WTC11 (cell line): ENCODE measurements at regions not wholly inside any gene's neighbourhood (a gene's known extent, or its start where the extent isn't known, plus 50 kb on each side); places are given as distances from the start of the nearest gene placed in this dataset.

Source experiments
- ATAC-seq: fragments of 200-7000 bp; cut with Tn5 transposase; 2 replicates; pipeline ENCODE4 v1.10.0; 2021; ENCODE audit warnings: mild to moderate bottlenecking, moderate library complexity
- CTCF ChIA-PET: fragments of 300-600 bp; sonication (Branson Sonifier 250); formaldehyde crosslinking; loops from one replicate; lab custom pipeline; 2021; ENCODE audit warnings: antibody characterized with exemption; lab: Charles Lee
- POLR2A ChIA-PET: fragments of 350-600 bp; sonication (Branson Sonifier 250); formaldehyde crosslinking; loops from one replicate; lab custom pipeline; 2021; ENCODE audit warnings: antibody characterized with exemption; lab: Charles Lee
- DNase-seq: peaks from one replicate; pipeline ENCODE4 v3.0.0; 2021; ENCODE audit warnings: low spot score
- H3K27ac Mint-ChIP-seq: 2 replicates; pipeline ENCODE4 v1.8.0; 2021; ENCODE audit warnings: mixed read lengths
- H3K27me3 Mint-ChIP-seq: 2 replicates; pipeline ENCODE4 v1.8.0; 2021; ENCODE audit warnings: low read depth, mild to moderate bottlenecking, moderate library complexity, mixed read lengths
- H3K36me3 Mint-ChIP-seq: 2 replicates; pipeline ENCODE4 v1.8.0; 2021; ENCODE audit warnings: mixed read lengths
- H3K4me1 Mint-ChIP-seq: 2 replicates; pipeline ENCODE4 v1.8.0; 2022; ENCODE audit warnings: mixed read lengths
- H3K4me3 Mint-ChIP-seq: 2 replicates; pipeline ENCODE4 v1.8.0; 2021; ENCODE audit warnings: mild to moderate bottlenecking, moderate library complexity, mixed read lengths
- H3K9me3 Mint-ChIP-seq: 2 replicates; pipeline ENCODE4 v1.8.0; 2021; ENCODE audit warnings: mixed read lengths
- CTCF ChIP-seq: fragments of 200-600 bp; IDR thresholded peaks from 2 replicates; pipeline ENCODE4 v1.8.0; 2022; ENCODE audit warnings: antibody characterized with exemption
- FOXK1 ChIP-seq: sonication (generic); formaldehyde crosslinking; IDR thresholded peaks from 2 replicates; pipeline ENCODE4 v1.8.0; 2022; ENCODE audit warnings: mild to moderate bottlenecking, moderate library complexity, missing genetic modification reagents
- GRHL2 ChIP-seq: fragments of 250-450 bp; sonication (Bioruptor Pico); IDR thresholded peaks from 2 replicates; pipeline ENCODE4 v1.8.0; 2022; ENCODE audit warnings: mild to moderate bottlenecking, moderate library complexity; ENCODE audit not compliant: insufficient replicate concordance, severe bottlenecking
- HMGA2 ChIP-seq: fragments of 250-450 bp; sonication (Bioruptor Pico); IDR thresholded peaks from 2 replicates; pipeline ENCODE4 v1.4.0; 2021; ENCODE audit warnings: mild to moderate bottlenecking, moderate library complexity
- KAT7 ChIP-seq: sonication (generic); formaldehyde crosslinking; IDR thresholded peaks from 2 replicates; pipeline ENCODE4 v1.8.1; 2023; ENCODE audit warnings: missing genetic modification reagents, mild to moderate bottlenecking, borderline replicate concordance
- NFYB ChIP-seq: sonication (generic); formaldehyde crosslinking; conservative IDR thresholded peaks from 2 replicates; pipeline ENCODE4 v1.8.0; 2022; ENCODE audit warnings: low read depth, missing genetic modification reagents
- NR3C1 ChIP-seq: sonication (generic); formaldehyde crosslinking; conservative IDR thresholded peaks from 2 replicates; pipeline ENCODE4 v1.8.1; 2023; ENCODE audit warnings: low read depth, mild to moderate bottlenecking, missing genetic modification reagents
- OVOL2 ChIP-seq: fragments of 250-450 bp; sonication (Bioruptor Pico); IDR thresholded peaks from 2 replicates; pipeline ENCODE4 v1.9.0; 2021; ENCODE audit warnings: mild to moderate bottlenecking, borderline replicate concordance
- PRRX2 ChIP-seq: fragments of 250-450 bp; sonication (Bioruptor Pico); IDR thresholded peaks from 2 replicates; pipeline ENCODE4 v1.8.0; 2021; ENCODE audit warnings: mild to moderate bottlenecking
- RORB ChIP-seq: fragments of 250-450 bp; sonication (Bioruptor Pico); IDR thresholded peaks from 2 replicates; pipeline ENCODE4 v1.9.0; 2021; ENCODE audit warnings: mild to moderate bottlenecking
- SMAD3 ChIP-seq: sonication (generic); formaldehyde crosslinking; IDR thresholded peaks from 2 replicates; pipeline ENCODE4 v1.8.0; 2022; ENCODE audit warnings: missing genetic modification reagents, mild to moderate bottlenecking, borderline replicate concordance
- ZBTB43 ChIP-seq: sonication (generic); formaldehyde crosslinking; IDR thresholded peaks from 2 replicates; pipeline ENCODE4 v1.8.1; 2023; ENCODE audit warnings: mild to moderate bottlenecking, missing genetic modification reagents
- ZNF121 ChIP-seq: sonication (generic); formaldehyde crosslinking; IDR thresholded peaks from 2 replicates; pipeline ENCODE4 v1.8.0; 2023; ENCODE audit warnings: missing genetic modification reagents
- ZNF317 ChIP-seq: sonication (generic); formaldehyde crosslinking; IDR thresholded peaks from 2 replicates; pipeline ENCODE4 v1.8.1; 2023; ENCODE audit warnings: low read depth, mild to moderate bottlenecking, moderate library complexity, missing genetic modification reagents, borderline replicate concordance
- ZNF396 ChIP-seq: fragments of 250-450 bp; sonication (Bioruptor Pico); IDR thresholded peaks from 2 replicates; pipeline ENCODE4 v1.8.0; 2021; ENCODE audit warnings: mild to moderate bottlenecking, moderate library complexity, borderline replicate concordance
- ZNF671 ChIP-seq: fragments of 250-450 bp; sonication (Bioruptor Pico); IDR thresholded peaks from 2 replicates; pipeline ENCODE4 v1.8.0; 2021; ENCODE audit warnings: mild to moderate bottlenecking
- ZSCAN18 ChIP-seq: fragments of 250-450 bp; sonication (Bioruptor Pico); IDR thresholded peaks from 2 replicates; pipeline ENCODE4 v2.1.2; 2022; ENCODE audit warnings: mild to moderate bottlenecking, moderate library complexity
- TF ChIP-seq, protein P1 (sequence below): fragments of 250-450 bp; sonication (Bioruptor Pico); IDR thresholded peaks from 2 replicates; pipeline ENCODE4 v1.9.0; 2021; ENCODE audit warnings: mild to moderate bottlenecking, borderline replicate concordance
- TF ChIP-seq, protein P2 (sequence below): sonication (generic); formaldehyde crosslinking; IDR thresholded peaks from 2 replicates; pipeline ENCODE4 v1.8.1; 2023; ENCODE audit warnings: mild to moderate bottlenecking, missing genetic modification reagents, moderate library complexity

- TF ChIP-seq, protein P1, sequence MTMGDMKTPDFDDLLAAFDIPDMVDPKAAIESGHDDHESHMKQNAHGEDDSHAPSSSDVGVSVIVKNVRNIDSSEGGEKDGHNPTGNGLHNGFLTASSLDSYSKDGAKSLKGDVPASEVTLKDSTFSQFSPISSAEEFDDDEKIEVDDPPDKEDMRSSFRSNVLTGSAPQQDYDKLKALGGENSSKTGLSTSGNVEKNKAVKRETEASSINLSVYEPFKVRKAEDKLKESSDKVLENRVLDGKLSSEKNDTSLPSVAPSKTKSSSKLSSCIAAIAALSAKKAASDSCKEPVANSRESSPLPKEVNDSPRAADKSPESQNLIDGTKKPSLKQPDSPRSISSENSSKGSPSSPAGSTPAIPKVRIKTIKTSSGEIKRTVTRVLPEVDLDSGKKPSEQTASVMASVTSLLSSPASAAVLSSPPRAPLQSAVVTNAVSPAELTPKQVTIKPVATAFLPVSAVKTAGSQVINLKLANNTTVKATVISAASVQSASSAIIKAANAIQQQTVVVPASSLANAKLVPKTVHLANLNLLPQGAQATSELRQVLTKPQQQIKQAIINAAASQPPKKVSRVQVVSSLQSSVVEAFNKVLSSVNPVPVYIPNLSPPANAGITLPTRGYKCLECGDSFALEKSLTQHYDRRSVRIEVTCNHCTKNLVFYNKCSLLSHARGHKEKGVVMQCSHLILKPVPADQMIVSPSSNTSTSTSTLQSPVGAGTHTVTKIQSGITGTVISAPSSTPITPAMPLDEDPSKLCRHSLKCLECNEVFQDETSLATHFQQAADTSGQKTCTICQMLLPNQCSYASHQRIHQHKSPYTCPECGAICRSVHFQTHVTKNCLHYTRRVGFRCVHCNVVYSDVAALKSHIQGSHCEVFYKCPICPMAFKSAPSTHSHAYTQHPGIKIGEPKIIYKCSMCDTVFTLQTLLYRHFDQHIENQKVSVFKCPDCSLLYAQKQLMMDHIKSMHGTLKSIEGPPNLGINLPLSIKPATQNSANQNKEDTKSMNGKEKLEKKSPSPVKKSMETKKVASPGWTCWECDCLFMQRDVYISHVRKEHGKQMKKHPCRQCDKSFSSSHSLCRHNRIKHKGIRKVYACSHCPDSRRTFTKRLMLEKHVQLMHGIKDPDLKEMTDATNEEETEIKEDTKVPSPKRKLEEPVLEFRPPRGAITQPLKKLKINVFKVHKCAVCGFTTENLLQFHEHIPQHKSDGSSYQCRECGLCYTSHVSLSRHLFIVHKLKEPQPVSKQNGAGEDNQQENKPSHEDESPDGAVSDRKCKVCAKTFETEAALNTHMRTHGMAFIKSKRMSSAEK: no peak
- no peak for TF ChIP-seq RORB
- no peak for TF ChIP-seq KAT7 (CRISPR knock-in tag)
- TF ChIP-seq GRHL2 (CRISPR knock-in tag): no peak
- TF ChIP-seq ZNF317 (CRISPR knock-in tag): no peak
- TF ChIP-seq NR3C1 (CRISPR knock-in tag): no peak
- no peak for TF ChIP-seq CTCF
- TF ChIP-seq ZNF121: no peak
- TF ChIP-seq HMGA2: no peak
- no peak for TF ChIP-seq SMAD3 (CRISPR knock-in tag)
- no peak for TF ChIP-seq NFYB (CRISPR knock-in tag)
- TF ChIP-seq, protein P2, sequence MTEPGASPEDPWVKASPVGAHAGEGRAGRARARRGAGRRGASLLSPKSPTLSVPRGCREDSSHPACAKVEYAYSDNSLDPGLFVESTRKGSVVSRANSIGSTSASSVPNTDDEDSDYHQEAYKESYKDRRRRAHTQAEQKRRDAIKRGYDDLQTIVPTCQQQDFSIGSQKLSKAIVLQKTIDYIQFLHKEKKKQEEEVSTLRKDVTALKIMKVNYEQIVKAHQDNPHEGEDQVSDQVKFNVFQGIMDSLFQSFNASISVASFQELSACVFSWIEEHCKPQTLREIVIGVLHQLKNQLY (CRISPR knock-in tag): no peak
- TF ChIP-seq PRRX2: no peak
- no peak for TF ChIP-seq ZNF396
- TF ChIP-seq ZNF671: no peak
- TF ChIP-seq ZSCAN18 (CRISPR knock-in tag): no peak
- Mint-ChIP-seq H3K27me3 (peaks cover 75% of the 10 kb centered on the region), H3K36me3 (no peaks in the 10 kb centered on the region), H3K9me3 (no peaks in the 10 kb centered on the region), H3K4me1 (peaks cover 36% of the 10 kb centered on the region), H3K4me3 (peak overlapping the region; percentile 96), H3K27ac (no peak overlapping the region)
- CTCF ChIA-PET: interaction anchor here (1.4 to 5.0 kb wide), 7 partner anchors 83 to 290 kb away, joined by 3 to 37 read pairs (median 7); no protein-coding TSS in a partner anchor
- ATAC-seq (no peak), DNase-seq (no peak)
- POLR2A ChIA-PET: interaction anchor here (0.6 to 0.9 kb wide), 2 partner anchors 93 to 148 kb away, joined by 3 to 4 read pairs; no protein-coding TSS in a partner anchor
Measured at GRCh38 chr12:107319533-107320032, 226.2 kb upstream of the CRY1 start.

DNA sequence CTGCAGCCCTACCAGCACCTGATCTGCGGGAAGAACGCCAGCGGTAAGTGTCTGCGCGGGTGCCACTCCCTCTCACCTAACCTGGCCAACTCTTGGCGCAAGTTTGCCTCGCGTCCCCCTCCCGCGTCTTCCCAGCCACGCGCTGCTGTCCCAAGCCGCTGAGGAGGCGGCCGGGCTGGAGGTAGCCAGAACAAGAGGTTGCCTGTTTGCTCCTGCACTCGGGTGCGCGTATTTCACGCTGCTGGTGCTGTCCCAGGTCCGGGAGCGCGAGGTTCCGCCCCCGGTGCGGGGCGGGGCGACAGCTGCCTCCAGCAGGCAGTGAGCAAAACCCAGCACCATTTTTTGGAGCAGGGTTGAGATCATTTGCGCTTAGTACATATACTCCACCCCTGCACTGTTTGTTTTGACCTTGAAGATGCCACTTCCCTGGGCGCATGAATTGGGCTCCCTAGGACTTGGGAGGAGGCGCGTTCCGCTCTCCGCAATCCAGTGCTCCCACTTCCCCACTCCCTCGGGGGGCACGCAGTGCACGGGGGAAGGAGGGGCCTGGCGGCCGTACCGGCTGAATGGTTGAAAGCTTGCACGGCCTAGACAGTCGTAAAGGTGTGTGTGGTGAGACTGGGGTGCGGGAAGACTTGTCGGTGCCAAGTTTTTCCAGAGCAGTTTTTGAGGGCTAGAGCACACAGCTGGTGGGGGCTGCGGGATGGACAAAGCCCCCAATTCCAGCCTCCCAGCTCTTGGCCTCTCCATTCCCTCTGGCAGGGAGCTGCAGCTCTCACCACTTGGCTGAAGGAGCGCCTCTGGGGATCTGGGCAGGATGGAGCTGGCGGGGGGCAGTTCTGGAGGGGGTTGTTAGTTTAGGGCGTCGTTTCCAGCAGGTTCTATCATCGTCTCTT is 226.9 kb upstream of the CRY1 start:
- Mint-ChIP-seq H3K4me3 (peak overlapping the region; percentile 88), H3K4me1 (peaks cover 36% of the 10 kb centered on the region), H3K9me3 (no peaks in the 10 kb centered on the region), H3K27ac (no peak overlapping the region), H3K27me3 (peaks cover 68% of the 10 kb centered on the region), H3K36me3 (no peaks in the 10 kb centered on the region)
- TF ChIP-seq KAT7 (CRISPR knock-in tag) (0 out of 2 replicates have a peak, but pooled peaks have one; percentile 75), ZBTB43 (CRISPR knock-in tag) (0 out of 2 replicates have a peak, but pooled peaks have one; percentile 24), ZNF121 (0 out of 2 replicates have a peak, but pooled peaks have one; percentile 15), FOXK1 (0 out of 2 replicates have a peak, but pooled peaks have one; percentile 23), OVOL2 (CRISPR knock-in tag) (no peak)
- ATAC-seq (peak; percentile 19), DNase-seq (peak; percentile 70)
- ChIA-PET CTCF (interaction anchor here (0.7 to 5.0 kb wide), 13 partner anchors 11 to 356 kb away, joined by 3 to 37 read pairs (median 4); no protein-coding TSS in a partner anchor), POLR2A (interaction anchor here (0.6 to 1.5 kb wide), 2 partner anchors 82 to 1082 kb away, joined by 4 to 6 read pairs; no protein-coding TSS in a partner anchor)
